ENCODE measurements at regions not wholly inside any gene's neighbourhood (a gene's known extent, or its start where the extent isn't known, plus 50 kb on each side); places are given as distances from the start of the nearest gene placed in this dataset.

DNA sequence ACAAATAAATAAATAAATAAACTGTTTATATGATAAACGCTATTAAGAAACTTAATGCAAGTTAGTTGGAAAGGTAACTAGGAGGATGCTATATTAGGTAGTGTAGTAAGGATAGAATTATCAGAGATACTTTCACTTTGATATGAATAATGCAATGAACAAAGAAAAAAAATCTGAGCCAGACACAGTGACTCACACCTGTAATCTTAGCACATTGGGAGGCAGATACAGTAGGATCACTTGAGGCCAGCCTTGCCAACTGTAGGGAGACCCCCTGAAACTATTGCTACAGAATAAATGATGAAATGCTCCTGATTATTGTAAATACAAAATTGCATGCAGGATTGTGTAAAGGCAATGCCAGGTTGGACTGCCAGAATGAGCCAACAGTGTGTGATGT lies 109.2 kb downstream of the ANXA2R start:
- no peak overlapping the region for H3K4me3 ChIP-seq (ENCODE audit: control insufficient read depth, low read depth, low read length)
- DNase-seq (ENCODE audit: low read depth), result peak; percentile 23
- TF ChIP-seq, protein P1, sequence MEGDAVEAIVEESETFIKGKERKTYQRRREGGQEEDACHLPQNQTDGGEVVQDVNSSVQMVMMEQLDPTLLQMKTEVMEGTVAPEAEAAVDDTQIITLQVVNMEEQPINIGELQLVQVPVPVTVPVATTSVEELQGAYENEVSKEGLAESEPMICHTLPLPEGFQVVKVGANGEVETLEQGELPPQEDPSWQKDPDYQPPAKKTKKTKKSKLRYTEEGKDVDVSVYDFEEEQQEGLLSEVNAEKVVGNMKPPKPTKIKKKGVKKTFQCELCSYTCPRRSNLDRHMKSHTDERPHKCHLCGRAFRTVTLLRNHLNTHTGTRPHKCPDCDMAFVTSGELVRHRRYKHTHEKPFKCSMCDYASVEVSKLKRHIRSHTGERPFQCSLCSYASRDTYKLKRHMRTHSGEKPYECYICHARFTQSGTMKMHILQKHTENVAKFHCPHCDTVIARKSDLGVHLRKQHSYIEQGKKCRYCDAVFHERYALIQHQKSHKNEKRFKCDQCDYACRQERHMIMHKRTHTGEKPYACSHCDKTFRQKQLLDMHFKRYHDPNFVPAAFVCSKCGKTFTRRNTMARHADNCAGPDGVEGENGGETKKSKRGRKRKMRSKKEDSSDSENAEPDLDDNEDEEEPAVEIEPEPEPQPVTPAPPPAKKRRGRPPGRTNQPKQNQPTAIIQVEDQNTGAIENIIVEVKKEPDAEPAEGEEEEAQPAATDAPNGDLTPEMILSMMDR (conservative IDR thresholded peaks at IDR 0.05; ENCODE audit: control insufficient read depth, insufficient read depth, low read depth, low read length), result no peak

DNA sequence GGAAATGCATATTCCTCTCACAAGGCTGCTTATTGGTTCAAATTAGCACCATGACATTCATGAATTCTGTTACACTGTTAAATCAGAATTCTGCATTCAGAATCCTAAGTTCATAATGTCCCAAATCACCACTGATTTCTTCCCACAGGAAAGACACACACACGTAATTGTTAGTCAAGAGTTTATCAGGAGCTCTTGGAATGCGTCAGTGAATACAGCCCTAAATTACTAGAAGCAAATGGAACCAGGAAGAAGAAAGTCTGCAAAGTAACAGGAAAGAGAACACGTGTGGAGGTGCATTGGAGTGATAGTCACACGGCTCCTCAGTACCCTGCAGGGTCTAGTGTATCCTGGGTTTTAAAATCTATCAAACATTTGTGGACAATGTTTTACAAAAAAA lies 110.2 kb downstream of the ANXA2R start:
- peak; percentile 42 for DNase-seq (ENCODE audit: low read depth)

DNA sequence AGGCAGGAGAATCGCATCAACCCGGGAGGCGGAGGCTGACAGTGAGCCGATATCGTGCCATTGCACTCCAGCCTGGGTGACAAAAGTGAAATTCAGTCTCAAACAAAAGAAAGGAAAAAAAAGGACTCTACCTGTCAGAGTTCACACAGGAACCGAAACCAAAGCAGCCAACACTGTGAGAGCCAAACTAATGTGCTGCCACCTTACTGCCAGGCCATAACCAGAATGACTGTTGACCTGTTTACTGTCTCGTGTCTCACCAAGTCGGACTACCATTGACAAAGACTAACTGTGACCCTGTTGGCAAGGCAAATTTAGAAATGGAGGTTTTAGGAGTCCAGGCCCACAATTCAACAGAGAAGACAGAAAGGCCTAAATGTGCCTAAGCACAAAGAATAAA lies 112.4 kb downstream of the ANXA2R start:
- TF ChIP-seq, protein P1 (conservative IDR thresholded peaks at IDR 0.05; ENCODE audit: control insufficient read depth, insufficient read depth, low read depth, low read length), result no peak
- no peak overlapping the region for H3K4me3 ChIP-seq (ENCODE audit: control insufficient read depth, low read depth, low read length)
- no peak for DNase-seq (ENCODE audit: low read depth)

More for the DNA sequence above, 110.2 kb downstream of the ANXA2R start:
- no peak overlapping the region for H3K4me3 ChIP-seq (ENCODE audit: control insufficient read depth, low read depth, low read length)
- TF ChIP-seq, protein P1 (conservative IDR thresholded peaks at IDR 0.05; ENCODE audit: control insufficient read depth, insufficient read depth, low read depth, low read length), result no peak

DNA sequence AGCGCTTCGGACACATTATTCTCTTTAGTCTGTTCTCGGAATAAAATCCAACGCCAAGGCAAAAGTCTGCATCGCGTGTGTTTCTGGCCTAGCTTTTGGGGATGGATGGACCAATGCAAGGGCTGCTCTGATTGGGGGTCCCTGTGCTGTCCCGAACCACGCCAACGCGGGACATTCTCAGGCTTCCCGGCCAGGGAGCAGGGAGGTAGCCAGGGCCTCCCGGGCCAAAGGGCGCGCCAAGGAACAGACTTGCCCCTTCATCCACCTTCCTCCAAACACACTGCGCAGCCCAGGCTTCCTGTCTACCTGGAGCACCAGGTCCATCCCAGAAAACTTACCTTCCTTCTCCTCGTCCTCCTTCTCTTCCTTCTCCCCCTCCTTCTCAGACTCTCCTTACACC lies 113.0 kb upstream of the SELENOP start:
- no peak overlapping the region for H3K4me3 ChIP-seq (ENCODE audit: control insufficient read depth, low read depth, low read length)
- TF ChIP-seq, protein P1 (conservative IDR thresholded peaks at IDR 0.05; ENCODE audit: control insufficient read depth, insufficient read depth, low read depth, low read length), result no peak
- DNase-seq (ENCODE audit: low read depth), result no peak

DNA sequence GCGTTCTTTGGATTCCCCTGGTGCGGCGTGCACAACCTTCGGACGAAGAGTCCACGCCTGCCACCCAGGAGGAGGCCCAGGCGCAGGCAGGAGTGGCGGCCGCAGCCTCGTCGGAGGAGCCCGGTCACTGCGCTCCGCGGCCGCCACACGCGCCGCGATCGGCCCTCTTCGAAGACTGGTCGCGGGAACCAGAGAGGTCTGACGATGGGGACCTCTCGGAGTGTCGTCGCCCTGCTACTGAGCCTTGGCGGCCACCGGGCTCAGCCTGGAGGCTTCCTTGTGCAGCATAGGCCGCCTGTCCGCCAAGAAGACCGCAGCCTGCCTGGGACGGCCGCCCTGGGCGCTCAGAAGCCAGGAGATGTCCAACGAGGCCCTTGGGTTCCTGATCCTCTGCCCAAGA lies 112.5 kb upstream of the SELENOP start:
- no peak overlapping the region for H3K4me3 ChIP-seq (ENCODE audit: control insufficient read depth, low read depth, low read length)
- TF ChIP-seq, protein P1 (conservative IDR thresholded peaks at IDR 0.05; ENCODE audit: control insufficient read depth, insufficient read depth, low read depth, low read length), result no peak
- no peak for DNase-seq (ENCODE audit: low read depth)

DNA sequence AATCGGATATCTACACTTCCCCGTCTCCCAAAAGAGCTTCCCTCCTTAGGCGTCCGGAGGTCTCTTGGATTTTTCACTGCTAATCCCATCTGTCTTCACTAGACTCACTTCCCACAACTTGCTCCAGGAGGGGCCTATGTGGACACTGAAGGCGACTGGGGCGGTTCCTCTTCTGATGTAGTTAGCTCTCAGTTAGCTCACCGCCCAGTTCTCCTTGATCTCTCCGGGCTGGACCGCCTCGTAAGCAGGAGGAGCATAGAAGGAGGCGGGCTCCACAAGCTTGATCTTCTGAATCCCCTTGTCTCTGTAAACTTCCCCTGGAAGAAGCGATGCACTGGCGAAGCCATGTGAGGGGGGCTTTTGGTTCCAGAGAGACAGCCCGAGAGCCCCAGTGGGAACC lies 112.0 kb upstream of the SELENOP start:
- no peak for DNase-seq (ENCODE audit: low read depth)
- TF ChIP-seq, protein P1 (conservative IDR thresholded peaks at IDR 0.05; ENCODE audit: control insufficient read depth, insufficient read depth, low read depth, low read length), result no peak
- no peak overlapping the region for H3K4me3 ChIP-seq (ENCODE audit: control insufficient read depth, low read depth, low read length)

DNA sequence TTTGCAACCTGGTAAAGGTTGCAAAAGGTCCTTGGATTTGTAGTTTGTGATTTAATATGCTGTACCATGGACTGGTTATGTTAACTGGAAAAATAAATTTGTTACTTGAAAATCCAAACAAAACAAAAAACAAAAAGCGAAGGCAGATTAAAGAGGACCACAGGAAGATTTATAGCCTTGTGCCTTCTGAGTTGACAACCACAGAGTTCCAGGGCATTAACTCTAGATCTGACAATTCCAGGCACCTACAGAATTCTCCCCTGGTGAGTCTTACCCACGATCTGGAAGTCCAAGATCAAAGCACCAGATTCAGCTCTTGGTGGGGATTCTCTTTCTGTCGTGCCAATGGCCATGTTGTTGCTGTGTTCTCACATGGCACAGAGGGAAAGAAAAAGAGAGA lies 107.9 kb upstream of the SELENOP start:
- DNase-seq (ENCODE audit: low read depth), result no peak
- TF ChIP-seq, protein P1 (conservative IDR thresholded peaks at IDR 0.05; ENCODE audit: control insufficient read depth, insufficient read depth, low read depth, low read length), result no peak
- no peak overlapping the region for H3K4me3 ChIP-seq (ENCODE audit: control insufficient read depth, low read depth, low read length)

All from fibroblast of mammary gland (primary cell).